AG10803 (cell line): ENCODE measurements at regions not wholly inside any gene's neighbourhood (a gene's known extent, or its start where the extent isn't known, plus 50 kb on each side); places are given as distances from the start of the nearest gene placed in this dataset.

Experiments used
- DNase-seq: peaks from one replicate; pipeline ENCODE4 v3.0.0; 2010; ENCODE audit warnings: low read depth
- H3K4me3 ChIP-seq: 2 replicates; pipeline ENCODE4 v1.5.1; 2011; ENCODE audit warnings: mild to moderate bottlenecking, low read length, control low read depth
- TF ChIP-seq, protein P1 (sequence below): conservative IDR thresholded peaks from 2 replicates; pipeline ENCODE4 v1.5.1; 2011; ENCODE audit warnings: mild to moderate bottlenecking, low read length, control low read depth, inconsistent platforms

DNA sequence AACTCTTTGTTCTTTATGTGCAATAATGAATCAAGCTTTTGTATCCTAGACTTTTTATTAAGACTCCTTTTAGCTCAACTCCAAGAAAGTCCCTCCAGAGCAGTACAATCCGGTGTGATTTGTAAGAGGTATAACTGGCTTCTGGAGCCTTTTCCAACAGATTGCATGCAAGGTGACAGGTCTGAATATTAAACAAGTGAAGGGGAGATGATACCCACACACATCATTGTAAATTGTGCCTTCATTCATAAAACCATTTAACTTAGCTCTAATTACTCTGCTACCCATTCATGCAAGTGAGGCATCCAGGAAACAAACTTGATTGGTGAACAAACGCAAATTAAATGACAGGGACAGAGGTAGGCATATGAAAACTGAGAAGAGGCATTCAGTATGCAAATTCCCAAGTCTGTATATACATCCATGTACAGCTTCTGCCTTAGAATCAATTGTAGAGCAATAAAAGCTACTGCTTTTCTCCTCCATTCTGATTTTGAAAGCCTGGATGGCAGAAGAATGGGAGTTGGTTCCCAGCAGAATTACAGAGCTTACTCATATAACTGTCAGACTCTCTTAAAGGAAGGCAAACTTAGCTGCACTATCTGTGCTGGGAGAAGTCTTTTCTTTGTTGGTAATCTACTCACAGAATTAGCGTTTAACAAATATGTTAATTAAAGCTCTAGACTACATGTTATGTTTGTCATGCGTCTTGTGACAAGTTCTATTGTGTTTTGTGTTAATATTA is 261.0 kb upstream of the CDH6 start:
- no peak for DNase-seq
- no peak overlapping the region for H3K4me3 ChIP-seq

DNA sequence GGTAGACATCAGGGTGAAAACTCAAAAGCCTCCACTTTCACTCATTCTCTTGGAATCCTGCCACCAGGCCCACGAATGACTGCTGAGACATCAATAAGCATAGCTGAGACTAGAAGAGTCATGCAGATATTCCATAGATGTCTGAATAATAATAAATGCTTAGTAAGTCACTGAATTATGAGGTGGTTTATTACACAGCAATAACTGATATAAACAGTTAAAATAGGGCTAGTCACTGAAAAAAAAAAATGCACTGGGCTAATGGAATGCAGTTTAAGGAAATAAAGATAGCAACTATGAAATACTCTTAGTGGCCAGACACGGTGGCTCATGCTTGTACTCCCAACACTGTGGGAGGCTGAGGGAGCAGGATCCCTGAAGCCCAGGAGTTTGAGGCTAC is 262.8 kb upstream of the CDH6 start:
- H3K4me3 ChIP-seq, result no peak overlapping the region
- no peak for DNase-seq
- TF ChIP-seq, protein P1, sequence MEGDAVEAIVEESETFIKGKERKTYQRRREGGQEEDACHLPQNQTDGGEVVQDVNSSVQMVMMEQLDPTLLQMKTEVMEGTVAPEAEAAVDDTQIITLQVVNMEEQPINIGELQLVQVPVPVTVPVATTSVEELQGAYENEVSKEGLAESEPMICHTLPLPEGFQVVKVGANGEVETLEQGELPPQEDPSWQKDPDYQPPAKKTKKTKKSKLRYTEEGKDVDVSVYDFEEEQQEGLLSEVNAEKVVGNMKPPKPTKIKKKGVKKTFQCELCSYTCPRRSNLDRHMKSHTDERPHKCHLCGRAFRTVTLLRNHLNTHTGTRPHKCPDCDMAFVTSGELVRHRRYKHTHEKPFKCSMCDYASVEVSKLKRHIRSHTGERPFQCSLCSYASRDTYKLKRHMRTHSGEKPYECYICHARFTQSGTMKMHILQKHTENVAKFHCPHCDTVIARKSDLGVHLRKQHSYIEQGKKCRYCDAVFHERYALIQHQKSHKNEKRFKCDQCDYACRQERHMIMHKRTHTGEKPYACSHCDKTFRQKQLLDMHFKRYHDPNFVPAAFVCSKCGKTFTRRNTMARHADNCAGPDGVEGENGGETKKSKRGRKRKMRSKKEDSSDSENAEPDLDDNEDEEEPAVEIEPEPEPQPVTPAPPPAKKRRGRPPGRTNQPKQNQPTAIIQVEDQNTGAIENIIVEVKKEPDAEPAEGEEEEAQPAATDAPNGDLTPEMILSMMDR, result no peak

More for the DNA sequence above, 261.0 kb upstream of the CDH6 start:
- TF ChIP-seq, protein P1, result no peak

DNA sequence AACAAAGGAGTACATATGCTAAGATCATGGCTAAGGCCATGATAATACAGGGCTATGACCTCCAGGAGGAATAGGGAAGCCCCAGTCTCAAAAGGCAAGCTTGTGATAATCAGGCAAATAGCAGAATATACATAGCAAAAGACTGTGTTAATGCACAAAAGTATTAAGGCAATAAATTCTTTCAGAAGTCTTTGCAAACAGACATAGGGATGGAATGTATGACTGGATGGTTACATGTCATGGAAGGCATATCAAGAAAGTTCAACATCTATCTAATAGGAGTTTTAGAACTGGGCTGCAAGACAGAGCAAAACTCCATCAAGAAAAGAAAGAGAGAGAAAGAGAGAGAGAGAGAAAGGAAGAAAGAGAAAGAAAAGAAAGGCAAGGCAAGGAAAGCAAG is 264.5 kb upstream of the CDH6 start:
- no peak overlapping the region for H3K4me3 ChIP-seq
- TF ChIP-seq, protein P1, result no peak
- DNase-seq, result no peak

DNA sequence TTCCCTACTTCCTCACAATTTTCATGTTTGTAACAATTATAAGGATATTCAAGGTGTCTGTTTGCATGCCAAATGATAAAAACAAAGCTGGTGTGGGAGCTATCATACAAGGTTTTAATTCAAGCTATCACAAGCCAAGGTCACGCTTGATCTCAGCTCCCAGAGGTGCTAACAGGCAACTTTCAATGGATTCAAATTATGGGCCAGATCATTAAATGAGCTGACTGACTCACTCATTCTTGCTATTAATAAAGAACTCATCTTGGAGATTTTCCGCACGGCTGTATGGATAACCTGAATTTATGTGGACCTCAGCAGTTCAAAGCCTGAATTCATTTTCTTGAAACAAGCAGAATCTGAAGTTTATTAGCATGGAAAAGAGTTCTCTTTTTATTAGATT is 267.3 kb upstream of the CDH6 start:
- TF ChIP-seq, protein P1, result no peak
- H3K4me3 ChIP-seq, result no peak overlapping the region
- no peak for DNase-seq

DNA sequence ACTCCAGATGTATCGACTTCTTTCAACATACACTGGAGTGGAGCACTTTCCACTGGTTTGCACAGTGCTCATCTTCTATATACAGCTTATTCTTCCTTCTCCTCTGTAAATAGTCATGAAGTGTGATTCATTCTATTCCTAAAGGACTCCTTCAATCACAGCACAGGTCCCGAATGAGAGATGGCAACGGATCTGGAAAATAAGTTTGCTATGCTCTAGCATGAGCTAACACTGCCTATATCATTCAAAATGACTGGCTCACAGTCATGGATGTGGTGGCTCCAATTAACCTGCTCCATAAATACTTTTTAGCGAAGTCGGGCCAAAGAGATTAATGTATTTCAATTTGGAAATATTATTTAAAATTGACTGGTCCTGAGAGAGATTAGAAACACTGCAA is 272.1 kb upstream of the CDH6 start:
- TF ChIP-seq, protein P1, result no peak
- no peak for DNase-seq
- H3K4me3 ChIP-seq, result no peak overlapping the region

DNA sequence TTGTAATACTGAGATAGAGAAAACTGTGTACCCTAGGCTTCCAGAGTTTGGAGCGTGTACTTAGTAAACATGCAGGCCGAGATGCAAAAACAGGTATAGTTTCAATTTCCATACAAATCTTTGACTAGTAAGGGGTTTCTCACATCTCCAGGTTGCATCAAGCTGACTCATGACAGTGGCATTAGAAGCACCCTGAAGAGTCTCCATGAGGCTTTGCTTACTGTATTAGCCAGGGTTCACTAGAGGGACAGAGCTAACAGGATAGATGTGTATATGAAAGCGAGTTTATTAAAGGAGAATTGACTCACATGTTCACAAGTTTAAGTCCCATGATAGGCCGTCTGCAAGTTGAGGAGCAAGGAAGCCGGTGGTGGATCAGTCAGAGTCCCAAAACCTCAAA is 275.3 kb upstream of the CDH6 start:
- TF ChIP-seq, protein P1, result no peak

DNA sequence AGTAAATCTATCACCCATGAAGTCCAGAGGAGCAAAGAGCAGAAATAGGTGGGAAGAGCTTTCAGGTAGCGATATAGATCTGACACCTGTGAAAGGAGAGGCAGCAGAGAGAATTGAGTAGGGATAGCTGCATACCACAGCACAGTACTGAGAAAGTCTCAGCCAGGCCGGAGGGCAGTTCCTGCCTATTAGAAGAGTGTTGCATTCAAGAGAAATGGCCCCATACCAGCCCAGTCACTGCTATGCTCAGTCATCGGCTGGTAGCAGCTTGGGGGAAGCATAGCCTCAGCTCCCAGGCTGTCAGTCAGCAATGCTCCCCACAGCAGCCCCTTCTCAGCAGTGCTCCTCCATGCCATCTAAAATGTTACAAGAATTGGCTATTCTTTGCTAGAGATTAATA is 285.1 kb upstream of the CDH6 start:
- H3K4me3 ChIP-seq, result no peak overlapping the region
- DNase-seq, result no peak
- TF ChIP-seq, protein P1, result no peak

More for the DNA sequence above, 275.3 kb upstream of the CDH6 start:
- no peak for DNase-seq
- H3K4me3 ChIP-seq, result no peak overlapping the region
